HepG2 (cell line): ENCODE measurements at regions not wholly inside any gene's neighbourhood (a gene's known extent, or its start where the extent isn't known, plus 50 kb on each side); places are given as distances from the start of the nearest gene placed in this dataset.

ENCODE experiments used
- ELF4 ChIP-seq: sonication (generic); formaldehyde crosslinking; IDR thresholded peaks from 2 replicates; pipeline ENCODE4 v1.5.0; 2020; ENCODE audit warnings: missing genetic modification reagents, mild to moderate bottlenecking, moderate library complexity, borderline replicate concordance
- GABPB1 ChIP-seq: IDR thresholded peaks from 2 replicates; pipeline ENCODE4 v1.6.1; 2016; ENCODE audit warnings: mild to moderate bottlenecking, missing genetic modification reagents, moderate library complexity, missing compliant biosample characterization
- HDAC6 ChIP-seq: fragments of 200-600 bp; sonication (generic); IDR thresholded peaks from 2 replicates; pipeline ENCODE4 v1.7.0; 2017; ENCODE audit warnings: mild to moderate bottlenecking, antibody characterized with exemption, low read length, low read depth
- JUN ChIP-seq: sonication (generic); formaldehyde crosslinking; IDR thresholded peaks from 2 replicates; pipeline ENCODE4 v1.4.0; 2020; ENCODE audit warnings: mild to moderate bottlenecking, missing genetic modification reagents
- POLR2A ChIP-seq, 2 experiments: IDR thresholded peaks; 2 replicates each; pipeline ENCODE4 v1.6.1; 2011; ENCODE audit warnings: low read depth in 2 of 2, low read length in 2 of 2, mild to moderate bottlenecking in 1 of 2, moderate library complexity in 1 of 2; ENCODE audit not compliant: insufficient read depth in 1 of 2
- SP1 ChIP-seq, 2 experiments: fragments of 450-650 bp in 1 of 2; sonication (generic) in 1 of 2; formaldehyde crosslinking in 1 of 2; IDR thresholded peaks; 2 replicates each; pipeline versions ENCODE4 v1.4.0 to v1.6.1; 2016 to 2020; ENCODE audit warnings: missing genetic modification reagents in 1 of 2
- ZFP90 ChIP-seq: sonication (generic); formaldehyde crosslinking; IDR thresholded peaks from 2 replicates; pipeline ENCODE4 v1.8.0; 2022; ENCODE audit warnings: missing genetic modification reagents, mild to moderate bottlenecking, inconsistent platforms, borderline replicate concordance
- ZKSCAN1 ChIP-seq: fragments of 150-350 bp; IDR thresholded peaks from 2 replicates; pipeline ENCODE4 v1.6.1; 2014; ENCODE audit warnings: low read length
- TF ChIP-seq, protein P1 (sequence below): sonication (generic); formaldehyde crosslinking; IDR thresholded peaks from 2 replicates; pipeline ENCODE4 v1.4.0; 2020; ENCODE audit warnings: missing genetic modification reagents
- TF ChIP-seq, protein P2 (sequence below): sonication (generic); formaldehyde crosslinking; IDR thresholded peaks from 2 replicates; pipeline ENCODE4 v1.5.0; 2020; ENCODE audit warnings: mild to moderate bottlenecking, missing genetic modification reagents, moderate library complexity

DNA sequence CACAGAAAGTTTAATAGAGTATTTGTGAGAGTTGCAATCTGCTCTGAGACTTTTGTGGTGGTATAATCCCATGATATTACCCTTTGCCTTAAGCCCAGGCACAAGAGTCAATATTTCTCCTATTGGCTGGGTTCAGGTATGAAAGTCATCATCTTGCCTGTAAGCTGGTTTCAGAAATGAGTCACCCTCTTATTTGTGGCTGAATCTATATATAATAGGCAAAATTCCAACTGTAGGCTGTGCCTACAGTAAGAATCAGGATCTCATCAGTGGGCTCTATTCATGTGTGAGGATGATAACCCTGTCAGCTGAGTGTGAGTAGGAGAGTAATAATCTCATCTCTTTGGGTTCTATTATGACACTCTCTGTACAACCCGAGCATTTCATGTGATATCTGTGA is 2103.1 kb downstream of the TP53TG3F start:
- TF ChIP-seq, protein P1, sequence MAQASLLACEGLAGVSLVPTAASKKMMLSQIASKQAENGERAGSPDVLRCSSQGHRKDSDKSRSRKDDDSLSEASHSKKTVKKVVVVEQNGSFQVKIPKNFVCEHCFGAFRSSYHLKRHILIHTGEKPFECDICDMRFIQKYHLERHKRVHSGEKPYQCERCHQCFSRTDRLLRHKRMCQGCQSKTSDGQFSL (CRISPR knock-in tag): no peak
- TF ChIP-seq JUN: no peak
- no peak for TF ChIP-seq ELF4 (CRISPR knock-in tag)
- no peak for TF ChIP-seq ZKSCAN1
- TF ChIP-seq GABPB1 (CRISPR knock-in tag): no peak
- TF ChIP-seq, protein P2, sequence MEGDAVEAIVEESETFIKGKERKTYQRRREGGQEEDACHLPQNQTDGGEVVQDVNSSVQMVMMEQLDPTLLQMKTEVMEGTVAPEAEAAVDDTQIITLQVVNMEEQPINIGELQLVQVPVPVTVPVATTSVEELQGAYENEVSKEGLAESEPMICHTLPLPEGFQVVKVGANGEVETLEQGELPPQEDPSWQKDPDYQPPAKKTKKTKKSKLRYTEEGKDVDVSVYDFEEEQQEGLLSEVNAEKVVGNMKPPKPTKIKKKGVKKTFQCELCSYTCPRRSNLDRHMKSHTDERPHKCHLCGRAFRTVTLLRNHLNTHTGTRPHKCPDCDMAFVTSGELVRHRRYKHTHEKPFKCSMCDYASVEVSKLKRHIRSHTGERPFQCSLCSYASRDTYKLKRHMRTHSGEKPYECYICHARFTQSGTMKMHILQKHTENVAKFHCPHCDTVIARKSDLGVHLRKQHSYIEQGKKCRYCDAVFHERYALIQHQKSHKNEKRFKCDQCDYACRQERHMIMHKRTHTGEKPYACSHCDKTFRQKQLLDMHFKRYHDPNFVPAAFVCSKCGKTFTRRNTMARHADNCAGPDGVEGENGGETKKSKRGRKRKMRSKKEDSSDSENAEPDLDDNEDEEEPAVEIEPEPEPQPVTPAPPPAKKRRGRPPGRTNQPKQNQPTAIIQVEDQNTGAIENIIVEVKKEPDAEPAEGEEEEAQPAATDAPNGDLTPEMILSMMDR (CRISPR knock-in tag): no peak
- no peak for TF ChIP-seq POLR2A (IDR thresholded peaks at IDR 0.05; ENCODE audit: insufficient read depth in 1 of 2, low read depth in 2 of 2, low read length in 2 of 2)
- no peak for TF ChIP-seq ZFP90 (CRISPR knock-in tag)
- no peak for TF ChIP-seq HDAC6
- no peak for TF ChIP-seq SP1 (IDR thresholded peaks at IDR 0.05)
- TF ChIP-seq SP1 (CRISPR knock-in tag; IDR thresholded peaks at IDR 0.05): no peak
